ENCODE measurements at regions not wholly inside any gene's neighbourhood (a gene's known extent, or its start where the extent isn't known, plus 50 kb on each side); places are given as distances from the start of the nearest gene placed in this dataset.

DNA sequence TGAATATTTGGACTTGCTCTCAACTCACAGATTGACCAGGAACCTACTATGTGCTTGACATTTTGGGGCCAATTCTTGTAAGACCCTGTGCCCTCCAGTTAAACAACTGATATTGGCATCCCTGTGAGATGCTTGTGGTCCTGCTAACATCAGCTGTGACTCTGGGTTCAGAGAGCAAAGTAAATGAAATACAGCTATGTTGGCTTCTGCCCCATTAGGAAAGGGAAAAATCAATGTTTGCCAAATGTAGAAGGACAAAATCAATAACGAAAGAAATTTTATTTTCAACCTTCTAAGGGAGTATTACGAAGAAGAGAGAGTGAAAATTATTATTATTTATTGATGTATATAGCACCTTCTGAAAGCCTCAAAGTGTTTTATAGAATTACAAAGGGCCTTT is 266.9 kb upstream of the ARID1B start:
- Histone ChIP-seq H2AFZ (ENCODE audit: low read depth, low read length) (no peak overlapping the region), H3K14ac (ENCODE audit: low read length in 2 of 2) (no peak overlapping the region), H3K9me3 (ENCODE audit: control insufficient read depth, low read length) (peaks cover 4% of the 10 kb centered on the region), H4K8ac (ENCODE audit: low read length) (no peak overlapping the region), H3K79me1 (replicated peaks; ENCODE audit: low read length, poor library complexity, severe bottlenecking) (no peaks in the 10 kb centered on the region), H3K4ac (ENCODE audit: low read depth in 1 of 2, low read length in 2 of 2) (no peak overlapping the region), H4K91ac (ENCODE audit: low read length) (no peak overlapping the region), H3K4me3 (ENCODE audit: insufficient read depth in 1 of 2, low read depth in 1 of 2, low read length in 2 of 2) (no peak overlapping the region), H3K23ac (ENCODE audit: low read length in 2 of 2) (no peak overlapping the region), H2BK15ac (ENCODE audit: low read depth, poor library complexity, severe bottlenecking) (no peak overlapping the region), H3K4me1 (ENCODE audit: control insufficient read depth, insufficient read depth, low read depth, low read length) (no peaks in the 10 kb centered on the region), H3K4me2 (ENCODE audit: low read length, poor library complexity, severe bottlenecking) (no peak overlapping the region), H3K9ac (ENCODE audit: low read length) (no peak overlapping the region), H2BK12ac (ENCODE audit: low read length in 2 of 2) (no peak overlapping the region), H3K27ac (ENCODE audit: low read length, poor library complexity, severe bottlenecking) (no peak overlapping the region), H2BK5ac (ENCODE audit: low read depth, low read length, poor library complexity, severe bottlenecking) (no peak overlapping the region), H3K36me3 (ENCODE audit: control insufficient read depth in 1 of 2, insufficient read depth in 2 of 2, low read depth in 1 of 2, low read length in 2 of 2) (no peaks in the 10 kb centered on the region), H3K18ac (ENCODE audit: low read depth in 1 of 2, low read length in 2 of 2) (no peak overlapping the region), H3K27me3 (ENCODE audit: control insufficient read depth in 1 of 2, insufficient read depth in 1 of 2, low read length in 2 of 2) (no peaks in the 10 kb centered on the region), H2AK5ac (ENCODE audit: low read length, severe bottlenecking) (no peak overlapping the region), H2BK120ac (ENCODE audit: low read depth, low read length) (no peak overlapping the region)
- no CpG with 5 or more reads among the region's 2 CpGs for WGBS
- DNase-seq = no peak

DNA sequence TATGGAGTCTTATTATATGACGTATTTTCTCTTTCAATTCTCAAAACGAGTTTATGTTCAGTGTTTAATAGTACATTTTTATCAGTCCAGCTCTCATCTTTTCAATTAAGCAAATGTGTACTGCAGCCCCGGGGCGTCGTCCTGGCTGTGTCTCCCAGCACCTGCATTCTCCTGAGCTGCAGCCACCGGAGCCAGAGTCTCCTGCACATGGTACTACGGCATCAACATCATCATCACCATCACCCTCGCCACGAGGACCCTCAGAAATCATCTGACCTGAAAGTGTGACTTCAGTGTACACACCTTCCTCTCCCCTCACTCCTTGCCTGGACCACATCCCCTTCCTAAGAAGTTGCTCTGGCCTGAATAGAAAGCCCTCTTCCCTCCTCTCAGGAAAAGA is 267.7 kb upstream of the ARID1B start:
- Histone ChIP-seq H3K23ac (ENCODE audit: low read length in 2 of 2) (no peak overlapping the region), H4K91ac (ENCODE audit: low read length) (no peak overlapping the region), H2BK5ac (ENCODE audit: low read depth, low read length, poor library complexity, severe bottlenecking) (no peak overlapping the region), H3K9ac (ENCODE audit: low read length) (no peak overlapping the region), H3K14ac (ENCODE audit: low read length in 2 of 2) (no peak overlapping the region), H2BK12ac (ENCODE audit: low read length in 2 of 2) (no peak overlapping the region), H3K79me1 (replicated peaks; ENCODE audit: low read length, poor library complexity, severe bottlenecking) (no peaks in the 10 kb centered on the region), H2BK120ac (ENCODE audit: low read depth, low read length) (no peak overlapping the region), H3K9me3 (ENCODE audit: control insufficient read depth, low read length) (peaks cover 2% of the 10 kb centered on the region), H3K36me3 (ENCODE audit: control insufficient read depth in 1 of 2, insufficient read depth in 2 of 2, low read depth in 1 of 2, low read length in 2 of 2) (no peaks in the 10 kb centered on the region), H2AK5ac (ENCODE audit: low read length, severe bottlenecking) (no peak overlapping the region), H3K4ac (ENCODE audit: low read depth in 1 of 2, low read length in 2 of 2) (no peak overlapping the region), H3K18ac (ENCODE audit: low read depth in 1 of 2, low read length in 2 of 2) (no peak overlapping the region), H3K27me3 (ENCODE audit: control insufficient read depth in 1 of 2, insufficient read depth in 1 of 2, low read length in 2 of 2) (no peaks in the 10 kb centered on the region), H2AFZ (ENCODE audit: low read depth, low read length) (no peak overlapping the region), H3K27ac (ENCODE audit: low read length, poor library complexity, severe bottlenecking) (no peak overlapping the region), H4K8ac (ENCODE audit: low read length) (no peak overlapping the region), H3K4me1 (ENCODE audit: control insufficient read depth, insufficient read depth, low read depth, low read length) (no peaks in the 10 kb centered on the region), H3K4me3 (ENCODE audit: insufficient read depth in 1 of 2, low read depth in 1 of 2, low read length in 2 of 2) (no peak overlapping the region), H3K4me2 (ENCODE audit: low read length, poor library complexity, severe bottlenecking) (no peak overlapping the region), H2BK15ac (ENCODE audit: low read depth, poor library complexity, severe bottlenecking) (no peak overlapping the region)
- no peak for DNase-seq
- WGBS = 89% methylated on average over 9 of the region's 9 CpGs

DNA sequence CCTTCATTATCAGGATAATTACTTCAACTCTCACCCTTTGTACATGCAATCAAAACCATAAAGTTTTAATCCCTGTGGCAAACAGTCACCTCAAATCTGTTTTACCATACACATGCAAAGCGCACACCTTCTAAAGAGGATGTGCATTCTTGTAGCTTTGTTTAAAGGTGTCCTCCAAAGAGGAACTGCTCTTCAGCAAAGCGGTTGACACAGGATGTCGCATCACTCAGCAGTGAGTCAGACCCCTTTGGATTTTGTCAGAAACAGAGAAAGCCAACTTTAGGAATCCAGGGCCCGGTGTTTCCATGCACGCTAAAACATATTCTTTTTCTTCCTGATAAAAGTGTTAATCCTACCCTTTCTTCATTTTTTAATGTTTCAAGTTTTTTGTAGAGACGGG is 268.3 kb upstream of the ARID1B start:
- no peak overlapping the region for H2BK12ac ChIP-seq (ENCODE audit: low read length in 2 of 2)

DNA sequence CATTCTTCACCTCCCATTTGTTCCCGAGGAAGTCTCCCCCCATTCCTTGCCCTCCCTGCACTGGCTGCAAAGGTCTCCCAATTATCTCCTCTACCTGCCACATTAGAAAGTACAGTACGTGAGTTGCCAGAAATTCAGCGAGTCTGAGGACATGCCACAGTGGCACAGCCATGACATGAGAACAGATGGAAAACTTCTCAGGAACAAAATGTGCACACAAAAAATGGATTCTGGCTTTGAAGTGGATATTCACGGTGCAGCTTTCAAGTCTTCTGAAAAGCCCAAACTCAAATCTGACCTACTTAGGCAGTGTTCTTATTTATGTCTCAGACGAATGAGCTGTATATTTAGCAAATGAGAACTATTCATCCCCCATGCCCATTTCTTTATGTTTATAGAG is 269.1 kb upstream of the ARID1B start:
- no peak overlapping the region for H4K8ac ChIP-seq (ENCODE audit: low read length)
- no peak overlapping the region for H4K91ac ChIP-seq (ENCODE audit: low read length)
- H3K27me3 ChIP-seq (ENCODE audit: control insufficient read depth in 1 of 2, insufficient read depth in 1 of 2, low read length in 2 of 2) = no peaks in the 10 kb centered on the region
- no peak overlapping the region for H3K9ac ChIP-seq (ENCODE audit: low read length)
- no peak overlapping the region for H3K18ac ChIP-seq (ENCODE audit: low read depth in 1 of 2, low read length in 2 of 2)
- H2AK5ac ChIP-seq (ENCODE audit: low read length, severe bottlenecking) = no peak overlapping the region
- no peak overlapping the region for H3K23ac ChIP-seq (ENCODE audit: low read length in 2 of 2)
- H3K4me1 ChIP-seq (ENCODE audit: control insufficient read depth, insufficient read depth, low read depth, low read length) = no peaks in the 10 kb centered on the region
- 88% methylated on average over 5 of the region's 5 CpGs for WGBS
- H2AFZ ChIP-seq (ENCODE audit: low read depth, low read length) = no peak overlapping the region
- no peak overlapping the region for H2BK5ac ChIP-seq (ENCODE audit: low read depth, low read length, poor library complexity, severe bottlenecking)
- no peak overlapping the region for H3K4ac ChIP-seq (ENCODE audit: low read depth in 1 of 2, low read length in 2 of 2)
- no peak overlapping the region for H2BK12ac ChIP-seq (ENCODE audit: low read length in 2 of 2)
- H3K79me1 ChIP-seq (replicated peaks; ENCODE audit: low read length, poor library complexity, severe bottlenecking) = no peaks in the 10 kb centered on the region
- H3K14ac ChIP-seq (ENCODE audit: low read length in 2 of 2) = no peak overlapping the region
- DNase-seq = no peak
- H3K4me2 ChIP-seq (ENCODE audit: low read length, poor library complexity, severe bottlenecking) = no peak overlapping the region
- no peaks in the 10 kb centered on the region for H3K9me3 ChIP-seq (ENCODE audit: control insufficient read depth, low read length)
- H3K4me3 ChIP-seq (ENCODE audit: insufficient read depth in 1 of 2, low read depth in 1 of 2, low read length in 2 of 2) = no peak overlapping the region
- H3K36me3 ChIP-seq (ENCODE audit: control insufficient read depth in 1 of 2, insufficient read depth in 2 of 2, low read depth in 1 of 2, low read length in 2 of 2) = no peaks in the 10 kb centered on the region
- H3K27ac ChIP-seq (ENCODE audit: low read length, poor library complexity, severe bottlenecking) = no peak overlapping the region
- no peak overlapping the region for H2BK120ac ChIP-seq (ENCODE audit: low read depth, low read length)
- no peak overlapping the region for H2BK15ac ChIP-seq (ENCODE audit: low read depth, poor library complexity, severe bottlenecking)

More for the DNA sequence above, 268.3 kb upstream of the ARID1B start:
- no peak overlapping the region for H2BK120ac ChIP-seq (ENCODE audit: low read depth, low read length)
- H3K9ac ChIP-seq (ENCODE audit: low read length) = no peak overlapping the region
- no peak overlapping the region for H3K27ac ChIP-seq (ENCODE audit: low read length, poor library complexity, severe bottlenecking)
- no peak overlapping the region for H3K23ac ChIP-seq (ENCODE audit: low read length in 2 of 2)
- H2AK5ac ChIP-seq (ENCODE audit: low read length, severe bottlenecking) = no peak overlapping the region
- H3K4me2 ChIP-seq (ENCODE audit: low read length, poor library complexity, severe bottlenecking) = no peak overlapping the region
- no peak overlapping the region for H3K4me3 ChIP-seq (ENCODE audit: insufficient read depth in 1 of 2, low read depth in 1 of 2, low read length in 2 of 2)
- WGBS = 46% methylated on average over 6 of the region's 6 CpGs
- no peak overlapping the region for H4K8ac ChIP-seq (ENCODE audit: low read length)
- no peaks in the 10 kb centered on the region for H3K36me3 ChIP-seq (ENCODE audit: control insufficient read depth in 1 of 2, insufficient read depth in 2 of 2, low read depth in 1 of 2, low read length in 2 of 2)
- no peaks in the 10 kb centered on the region for H3K4me1 ChIP-seq (ENCODE audit: control insufficient read depth, insufficient read depth, low read depth, low read length)
- H3K4ac ChIP-seq (ENCODE audit: low read depth in 1 of 2, low read length in 2 of 2) = no peak overlapping the region
- H2BK5ac ChIP-seq (ENCODE audit: low read depth, low read length, poor library complexity, severe bottlenecking) = no peak overlapping the region
- H2BK15ac ChIP-seq (ENCODE audit: low read depth, poor library complexity, severe bottlenecking) = no peak overlapping the region
- DNase-seq = no peak
- no peaks in the 10 kb centered on the region for H3K79me1 ChIP-seq (replicated peaks; ENCODE audit: low read length, poor library complexity, severe bottlenecking)
- H3K14ac ChIP-seq (ENCODE audit: low read length in 2 of 2) = no peak overlapping the region
- H3K27me3 ChIP-seq (ENCODE audit: control insufficient read depth in 1 of 2, insufficient read depth in 1 of 2, low read length in 2 of 2) = no peaks in the 10 kb centered on the region
- H4K91ac ChIP-seq (ENCODE audit: low read length) = no peak overlapping the region
- H2AFZ ChIP-seq (ENCODE audit: low read depth, low read length) = no peak overlapping the region
- H3K9me3 ChIP-seq (ENCODE audit: control insufficient read depth, low read length) = no peaks in the 10 kb centered on the region
- no peak overlapping the region for H3K18ac ChIP-seq (ENCODE audit: low read depth in 1 of 2, low read length in 2 of 2)
